ENCODE measurements at regions not wholly inside any gene's neighbourhood (a gene's known extent, or its start where the extent isn't known, plus 50 kb on each side); places are given as distances from the start of the nearest gene placed in this dataset.

GRCh38 chr2:173830170-173830569, 135.0 kb downstream of the SP3 start:
- no peak for DNase-seq

DNA sequence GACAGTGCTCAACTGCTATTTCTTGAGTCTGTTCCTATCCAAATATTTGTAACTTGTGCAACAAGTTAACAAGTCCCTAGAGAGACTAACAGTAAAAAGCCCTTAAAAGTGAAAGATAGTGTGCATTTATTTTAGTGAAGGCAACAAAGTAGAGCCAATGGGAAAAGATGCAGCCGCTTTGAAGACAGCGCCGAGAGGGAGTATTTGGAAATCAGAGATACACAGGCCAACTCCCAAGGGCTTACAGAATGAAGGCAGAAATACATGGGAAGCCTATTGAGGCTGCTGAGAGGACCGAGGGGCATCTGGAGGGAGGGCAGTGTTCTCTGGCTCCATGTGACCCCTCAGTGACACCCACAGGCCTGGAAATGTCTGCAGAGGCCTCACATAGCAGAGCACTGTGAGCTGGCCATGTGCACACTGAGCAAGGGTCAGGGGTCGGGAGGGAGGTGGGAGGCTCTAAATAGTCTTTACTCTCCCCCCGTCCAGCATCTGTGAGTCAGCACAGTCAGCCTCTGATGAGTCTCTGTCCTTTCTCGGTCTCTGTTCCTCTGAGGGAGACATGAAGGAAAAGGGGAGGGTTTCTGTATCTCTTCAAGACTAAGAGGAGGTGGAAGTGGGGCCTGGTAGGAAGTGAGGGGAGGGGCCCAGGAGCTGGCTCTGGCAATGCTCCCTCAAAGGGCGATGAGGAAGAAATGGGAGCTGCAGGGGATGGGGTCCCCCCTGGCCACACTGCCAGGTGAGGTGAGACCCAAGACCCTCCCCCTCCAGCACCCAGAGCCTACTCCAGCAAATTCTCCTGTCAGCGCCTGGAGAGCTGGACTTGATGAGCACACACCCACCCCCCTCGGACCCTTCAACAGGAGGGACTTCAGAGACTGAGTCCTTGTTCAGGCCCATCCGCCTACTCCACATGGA, 133.6 kb downstream of the SP3 start:
- DNase-seq = peak; percentile 36

DNA sequence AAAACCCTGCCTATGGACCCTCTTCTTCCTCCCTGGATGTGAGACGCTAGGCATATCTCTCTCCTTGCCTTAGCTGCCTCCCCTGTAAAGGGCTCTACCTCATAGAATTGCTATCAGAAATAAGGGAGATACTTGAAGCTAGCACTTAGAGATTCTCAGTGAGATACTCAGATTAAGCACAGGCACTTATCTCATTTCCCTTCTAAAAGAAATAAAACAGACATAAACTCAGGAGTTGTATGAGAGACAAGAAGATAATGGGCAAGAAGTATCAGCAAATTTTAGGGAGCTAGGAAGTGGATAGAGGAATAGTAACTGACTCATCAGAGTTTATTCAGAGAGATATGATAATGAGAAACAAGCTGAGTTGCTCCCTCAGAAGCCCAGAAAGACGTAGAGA, 131.0 kb downstream of the SP3 start:
- DNase-seq = no peak

GRCh38 chr2:173835726-173836125, 129.4 kb downstream of the SP3 start:
- no peak for DNase-seq

GRCh38 chr2:173841110-173841509, 124.1 kb downstream of the SP3 start:
- DNase-seq = no peak

- no peak for DNase-seq
Measured at GRCh38 chr2:173843526-173843925, 121.6 kb downstream of the SP3 start.

DNA sequence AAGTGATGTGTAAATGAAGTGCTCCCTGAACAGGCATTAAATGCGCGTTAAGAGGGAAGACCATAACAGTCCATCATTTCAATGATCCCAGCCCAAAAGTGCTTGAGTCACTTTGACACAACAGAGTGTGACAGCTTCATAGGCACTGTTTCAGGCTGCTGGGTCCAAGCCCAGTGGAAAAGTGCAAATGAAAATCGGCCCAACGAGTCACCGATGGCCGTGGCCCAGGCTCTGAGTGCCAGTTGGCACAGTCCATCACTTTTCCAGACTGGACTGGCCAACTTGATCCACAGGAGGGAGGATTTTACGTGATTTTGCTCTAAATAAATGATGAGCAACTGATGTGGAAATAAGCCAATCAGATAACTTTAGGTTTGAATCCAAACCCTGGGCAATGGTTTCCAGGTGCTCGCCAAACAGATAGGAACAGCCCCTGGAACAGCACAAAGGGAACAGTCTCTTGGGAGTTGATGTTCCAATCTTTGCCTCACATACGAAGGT, 114.0 kb downstream of the SP3 start:
- DNase-seq = no peak

DNA sequence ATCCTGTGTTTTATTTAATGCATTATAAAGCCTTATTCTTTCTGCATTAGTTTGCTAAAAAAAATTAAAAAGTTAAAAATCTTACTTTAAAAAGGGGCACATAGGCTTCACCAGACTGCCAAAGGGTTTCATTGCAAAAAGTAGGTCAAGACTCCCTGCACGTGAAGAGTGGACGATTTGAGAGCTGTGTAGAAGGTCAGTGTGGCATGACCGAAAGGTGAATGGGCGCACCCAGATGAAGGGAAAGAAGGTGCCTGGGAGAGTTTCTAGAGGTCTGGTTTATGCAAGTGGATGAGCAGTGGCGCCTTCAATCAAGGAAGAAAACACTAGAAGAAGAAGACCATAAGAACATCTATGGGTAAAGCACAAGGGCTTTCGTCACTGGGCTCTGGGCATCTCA, 111.0 kb downstream of the SP3 start:
- DNase-seq = no peak

DNA sequence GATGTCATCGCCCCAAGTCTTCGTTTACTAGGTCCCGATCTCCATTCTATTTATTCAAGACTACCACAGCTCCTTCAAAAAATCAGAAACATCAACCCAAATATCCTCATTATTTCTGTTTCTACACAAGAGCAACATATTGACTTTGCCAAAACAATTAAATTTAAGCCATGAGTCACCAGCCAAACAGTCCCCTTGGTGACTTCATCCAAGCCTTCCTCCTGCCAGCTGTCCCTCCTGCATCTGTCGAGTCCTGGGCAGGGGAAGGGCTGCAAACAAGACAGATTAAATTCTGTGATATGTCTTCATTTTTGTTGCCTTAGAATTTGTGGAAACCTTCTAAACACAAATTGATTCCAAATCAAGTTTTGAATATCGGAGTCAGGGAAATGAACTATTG, 110.3 kb downstream of the SP3 start:
- DNase-seq = no peak

GRCh38 chr2:173855661-173856060, 109.5 kb downstream of the SP3 start:
- DNase-seq = no peak

Data from kidney glomerular epithelial cell (primary cell).